Lower leg skin (tissue), 3 donors: ENCODE measurements at regions not wholly inside any gene's neighbourhood (a gene's known extent, or its start where the extent isn't known, plus 50 kb on each side); places are given as distances from the start of the nearest gene placed in this dataset.

Experiments
- POLR2A ChIP-seq, 2 donors: fragments of 450-650 bp; IDR thresholded peaks; one replicate each; pipeline ENCODE4 v1.6.1; 2016 to 2017; ENCODE audit warnings: antibody characterized with exemption in 2 of 2, mild to moderate bottlenecking in 1 of 2, moderate library complexity in 1 of 2
- TF ChIP-seq, protein P1 (sequence below), 3 donors: fragments of 450-650 bp; IDR thresholded peaks; one replicate each; pipeline ENCODE4 v1.5.1; 2016; ENCODE audit warnings: antibody characterized with exemption in 3 of 3, mild to moderate bottlenecking in 3 of 3, moderate library complexity in 2 of 3

DNA sequence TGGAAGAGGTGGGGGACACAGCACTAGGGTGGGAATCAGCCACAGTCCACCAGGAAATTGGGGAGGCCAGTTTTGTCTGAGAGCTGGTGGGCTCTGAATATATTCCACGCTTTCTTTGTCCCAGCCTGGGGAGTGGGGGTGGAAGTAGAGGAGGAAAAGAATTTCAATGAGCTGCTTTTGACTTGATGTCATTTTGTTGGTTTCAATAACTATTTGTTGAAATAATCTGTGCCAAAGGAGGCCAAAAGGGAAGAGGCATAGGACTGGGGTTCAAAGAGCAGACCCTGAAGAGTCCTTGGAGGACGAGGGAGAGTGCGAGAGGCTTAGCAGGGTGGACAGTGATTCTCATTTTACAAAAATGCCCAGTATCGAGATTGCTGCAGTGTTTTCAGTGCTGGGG lies 262.3 kb downstream of the SHQ1 start:
- no peak for TF ChIP-seq POLR2A (IDR thresholded peaks at IDR 0.05)
- TF ChIP-seq, protein P1, sequence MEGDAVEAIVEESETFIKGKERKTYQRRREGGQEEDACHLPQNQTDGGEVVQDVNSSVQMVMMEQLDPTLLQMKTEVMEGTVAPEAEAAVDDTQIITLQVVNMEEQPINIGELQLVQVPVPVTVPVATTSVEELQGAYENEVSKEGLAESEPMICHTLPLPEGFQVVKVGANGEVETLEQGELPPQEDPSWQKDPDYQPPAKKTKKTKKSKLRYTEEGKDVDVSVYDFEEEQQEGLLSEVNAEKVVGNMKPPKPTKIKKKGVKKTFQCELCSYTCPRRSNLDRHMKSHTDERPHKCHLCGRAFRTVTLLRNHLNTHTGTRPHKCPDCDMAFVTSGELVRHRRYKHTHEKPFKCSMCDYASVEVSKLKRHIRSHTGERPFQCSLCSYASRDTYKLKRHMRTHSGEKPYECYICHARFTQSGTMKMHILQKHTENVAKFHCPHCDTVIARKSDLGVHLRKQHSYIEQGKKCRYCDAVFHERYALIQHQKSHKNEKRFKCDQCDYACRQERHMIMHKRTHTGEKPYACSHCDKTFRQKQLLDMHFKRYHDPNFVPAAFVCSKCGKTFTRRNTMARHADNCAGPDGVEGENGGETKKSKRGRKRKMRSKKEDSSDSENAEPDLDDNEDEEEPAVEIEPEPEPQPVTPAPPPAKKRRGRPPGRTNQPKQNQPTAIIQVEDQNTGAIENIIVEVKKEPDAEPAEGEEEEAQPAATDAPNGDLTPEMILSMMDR (IDR thresholded peaks at IDR 0.05) = no peak
